ENCODE measurements at regions not wholly inside any gene's neighbourhood (a gene's known extent, or its start where the extent isn't known, plus 50 kb on each side); places are given as distances from the start of the nearest gene placed in this dataset.

DNA sequence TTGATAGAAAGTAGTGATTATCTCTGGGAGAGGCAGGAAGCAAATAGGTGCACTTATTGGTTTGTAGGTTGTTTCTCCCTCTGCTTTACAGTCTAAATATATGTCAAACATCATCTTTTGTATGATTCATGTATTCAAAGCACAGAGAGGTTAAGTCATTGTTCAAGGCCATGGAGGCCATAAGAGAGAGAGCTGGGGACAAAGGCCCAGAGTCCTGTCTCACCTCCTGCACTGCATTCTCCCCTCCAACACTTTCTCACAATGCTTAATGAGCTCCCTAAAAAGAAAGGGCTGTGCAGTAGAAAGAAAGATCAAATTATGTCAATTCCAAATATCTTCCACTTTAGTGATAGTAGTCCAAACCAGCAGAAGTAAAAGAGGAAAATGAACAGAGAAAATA, 180.4 kb upstream of the DIO3 start:
- TF ChIP-seq, protein P1, sequence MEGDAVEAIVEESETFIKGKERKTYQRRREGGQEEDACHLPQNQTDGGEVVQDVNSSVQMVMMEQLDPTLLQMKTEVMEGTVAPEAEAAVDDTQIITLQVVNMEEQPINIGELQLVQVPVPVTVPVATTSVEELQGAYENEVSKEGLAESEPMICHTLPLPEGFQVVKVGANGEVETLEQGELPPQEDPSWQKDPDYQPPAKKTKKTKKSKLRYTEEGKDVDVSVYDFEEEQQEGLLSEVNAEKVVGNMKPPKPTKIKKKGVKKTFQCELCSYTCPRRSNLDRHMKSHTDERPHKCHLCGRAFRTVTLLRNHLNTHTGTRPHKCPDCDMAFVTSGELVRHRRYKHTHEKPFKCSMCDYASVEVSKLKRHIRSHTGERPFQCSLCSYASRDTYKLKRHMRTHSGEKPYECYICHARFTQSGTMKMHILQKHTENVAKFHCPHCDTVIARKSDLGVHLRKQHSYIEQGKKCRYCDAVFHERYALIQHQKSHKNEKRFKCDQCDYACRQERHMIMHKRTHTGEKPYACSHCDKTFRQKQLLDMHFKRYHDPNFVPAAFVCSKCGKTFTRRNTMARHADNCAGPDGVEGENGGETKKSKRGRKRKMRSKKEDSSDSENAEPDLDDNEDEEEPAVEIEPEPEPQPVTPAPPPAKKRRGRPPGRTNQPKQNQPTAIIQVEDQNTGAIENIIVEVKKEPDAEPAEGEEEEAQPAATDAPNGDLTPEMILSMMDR (IDR thresholded peaks at IDR 0.05; ENCODE audit: borderline replicate concordance, extremely low read depth, low read length, poor library complexity, severe bottlenecking) = no peak
- no peak for TF ChIP-seq EZH2 (IDR thresholded peaks at IDR 0.05; ENCODE audit: borderline replicate concordance, low read depth, low read length, severe bottlenecking)
